ENCODE measurements at regions not wholly inside any gene's neighbourhood (a gene's known extent, or its start where the extent isn't known, plus 50 kb on each side); places are given as distances from the start of the nearest gene placed in this dataset.
A peak's percentile ranks its signal among the peaks of the same experiment; 100 is the strongest.

GRCh38 chr6:23174781-23175361 lies 605.5 kb downstream of the HDGFL1 start:
- TF ChIP-seq POLR2A (IDR thresholded peaks at IDR 0.05; ENCODE audit: low read depth, low read length) = no peak
- DNase-seq (ENCODE audit: insufficient read length, low spot score) (peak; percentile 28), FAIRE-seq (peak; percentile 93)

- FAIRE-seq = no peak
- no peak for TF ChIP-seq POLR2A (IDR thresholded peaks at IDR 0.05; ENCODE audit: low read depth, low read length)
These were observed 606.0 kb downstream of the HDGFL1 start for GRCh38 chr6:23175391-23175790.

GRCh38 chr6:23176471-23176870 lies 607.1 kb downstream of the HDGFL1 start:
- no peak for TF ChIP-seq POLR2A (IDR thresholded peaks at IDR 0.05; ENCODE audit: low read depth, low read length)
- DNase-seq (ENCODE audit: insufficient read length, low spot score) = no peak
- FAIRE-seq = no peak

More at GRCh38 chr6:23175391-23175790, 606.0 kb downstream of the HDGFL1 start:
- DNase-seq (ENCODE audit: insufficient read length, low spot score) = no peak

- no peak for TF ChIP-seq POLR2A (IDR thresholded peaks at IDR 0.05; ENCODE audit: low read depth, low read length)
- FAIRE-seq (no peak), DNase-seq (ENCODE audit: insufficient read length, low spot score) (no peak)
These were observed 607.5 kb downstream of the HDGFL1 start for GRCh38 chr6:23176883-23177282.

- TF ChIP-seq POLR2A (IDR thresholded peaks at IDR 0.05; ENCODE audit: low read depth, low read length) = no peak
- no peak for FAIRE-seq
- DNase-seq (ENCODE audit: insufficient read length, low spot score) = no peak
These were observed 608.4 kb downstream of the HDGFL1 start for GRCh38 chr6:23177806-23178205.

GRCh38 chr6:23179994-23180393 lies 610.6 kb downstream of the HDGFL1 start:
- no peak for DNase-seq (ENCODE audit: insufficient read length, low spot score)
- TF ChIP-seq POLR2A (IDR thresholded peaks at IDR 0.05; ENCODE audit: low read depth, low read length) = no peak
- FAIRE-seq = no peak

- no peak for FAIRE-seq
- no peak for DNase-seq (ENCODE audit: insufficient read length, low spot score)
- no peak for TF ChIP-seq POLR2A (IDR thresholded peaks at IDR 0.05; ENCODE audit: low read depth, low read length)
These were observed 611.3 kb downstream of the HDGFL1 start for GRCh38 chr6:23180504-23181293.

GRCh38 chr6:23181356-23182110 lies 612.2 kb downstream of the HDGFL1 start:
- DNase-seq (ENCODE audit: insufficient read length, low spot score) (no peak), FAIRE-seq (no peak)
- TF ChIP-seq POLR2A (IDR thresholded peaks at IDR 0.05; ENCODE audit: low read depth, low read length) = no peak

GRCh38 chr6:23183846-23184245 lies 614.5 kb downstream of the HDGFL1 start:
- TF ChIP-seq POLR2A (IDR thresholded peaks at IDR 0.05; ENCODE audit: low read depth, low read length) = no peak
- DNase-seq (ENCODE audit: insufficient read length, low spot score) = no peak
- no peak for FAIRE-seq

GRCh38 chr6:23184351-23184750 lies 615.0 kb downstream of the HDGFL1 start:
- FAIRE-seq (no peak), DNase-seq (ENCODE audit: insufficient read length, low spot score) (no peak)
- no peak for TF ChIP-seq POLR2A (IDR thresholded peaks at IDR 0.05; ENCODE audit: low read depth, low read length)

GRCh38 chr6:23195487-23195886 lies 626.1 kb downstream of the HDGFL1 start:
- no peak for FAIRE-seq
- no peak for TF ChIP-seq POLR2A (IDR thresholded peaks at IDR 0.05; ENCODE audit: low read depth, low read length)
- DNase-seq (ENCODE audit: insufficient read length, low spot score) = no peak

- FAIRE-seq (no peak), DNase-seq (ENCODE audit: insufficient read length, low spot score) (no peak)
- no peak for TF ChIP-seq POLR2A (IDR thresholded peaks at IDR 0.05; ENCODE audit: low read depth, low read length)
These were observed 630.2 kb downstream of the HDGFL1 start for GRCh38 chr6:23199541-23199940.

- DNase-seq (ENCODE audit: insufficient read length, low spot score) (no peak), FAIRE-seq (no peak)
- TF ChIP-seq POLR2A (IDR thresholded peaks at IDR 0.05; ENCODE audit: low read depth, low read length) = no peak
These were observed 631.6 kb downstream of the HDGFL1 start for GRCh38 chr6:23200946-23201345.

GRCh38 chr6:23202207-23202606 lies 632.8 kb downstream of the HDGFL1 start:
- FAIRE-seq (no peak), DNase-seq (ENCODE audit: insufficient read length, low spot score) (no peak)
- no peak for TF ChIP-seq POLR2A (IDR thresholded peaks at IDR 0.05; ENCODE audit: low read depth, low read length)
